Activated CD8-positive, alpha-beta T cell treated with anti-CD3 and anti-CD28 coated beads for 36 hours (primary cell): ENCODE measurements at regions not wholly inside any gene's neighbourhood (a gene's known extent, or its start where the extent isn't known, plus 50 kb on each side); places are given as distances from the start of the nearest gene placed in this dataset.

ENCODE experiments used
- ATAC-seq: fragments of 200-7000 bp; cut with Tn5 transposase; one replicate; pipeline ENCODE4 v1.10.0; 2021; ENCODE audit warnings: mild to moderate bottlenecking, moderate library complexity
- CTCF ChIA-PET: fragments of 350-600 bp; sonication (Branson Sonifier 250); formaldehyde crosslinking; loops from one replicate; lab custom pipeline; 2021; ENCODE audit warnings: antibody characterized with exemption; lab: Charles Lee
- POLR2A ChIA-PET: fragments of 350-600 bp; sonication (Branson Sonifier 250); formaldehyde crosslinking; loops from one replicate; lab custom pipeline; 2021; ENCODE audit warnings: antibody characterized with exemption; lab: Charles Lee
- DNase-seq: peaks from one replicate; pipeline ENCODE4 v3.0.0-alpha.2; 2020
- H3K27ac Mint-ChIP-seq: one replicate; pipeline ENCODE4 v1.8.0; 2021; ENCODE audit warnings: mild to moderate bottlenecking, mixed read lengths
- H3K27me3 Mint-ChIP-seq: one replicate; pipeline ENCODE4 v1.8.0; 2021; ENCODE audit warnings: mixed read lengths
- H3K36me3 Mint-ChIP-seq: one replicate; pipeline ENCODE4 v1.8.0; 2021; ENCODE audit warnings: low read depth, mixed read lengths
- H3K4me1 Mint-ChIP-seq: one replicate; pipeline ENCODE4 v1.8.0; 2021; ENCODE audit warnings: low read depth, mixed read lengths
- H3K4me3 Mint-ChIP-seq: one replicate; pipeline ENCODE4 v1.8.0; 2021; ENCODE audit warnings: mild to moderate bottlenecking, moderate library complexity, mixed read lengths
- H3K9me3 Mint-ChIP-seq: one replicate; pipeline ENCODE4 v1.8.0; 2021; ENCODE audit warnings: mixed read lengths
- intact Hi-C: fragments of 100-400 bp; cut with micrococcal nuclease; formaldehyde crosslinking; loops from one replicate; pipeline ENCODE4 v1.10.0; 2022
- TF ChIP-seq, protein P1 (sequence below): fragments of 200-600 bp; IDR thresholded peaks from one replicate; pipeline ENCODE4 v1.8.0; 2022; ENCODE audit warnings: antibody characterized with exemption, mild to moderate bottlenecking

DNA sequence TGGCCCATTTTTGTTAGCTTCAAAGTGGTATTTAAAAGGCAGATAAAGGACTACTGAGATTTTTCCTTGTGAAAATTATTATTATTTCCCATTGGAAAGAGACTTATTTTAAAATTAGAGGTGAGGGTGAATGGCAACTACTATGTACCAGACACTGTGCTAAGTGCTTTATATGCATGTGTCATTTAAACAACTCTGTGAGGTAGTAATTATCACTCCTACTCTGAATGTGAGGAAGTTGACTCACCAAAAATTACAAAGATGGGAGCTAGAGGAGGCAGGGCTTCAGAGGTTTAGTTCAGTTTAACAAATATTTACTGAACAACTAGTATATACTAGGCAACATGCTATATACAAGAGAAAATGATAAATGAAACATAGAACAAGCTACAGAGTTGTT is 78.2 kb downstream of the MSL3 start:
- ChIA-PET POLR2A (no interaction called here), CTCF (interaction anchor here (1.0 to 1.5 kb wide), 3 partner anchors 49 to 978 kb away, joined by 3 to 4 read pairs (median 4); no protein-coding TSS in a partner anchor)
- H3K36me3 Mint-ChIP-seq: no peaks in the 10 kb centered on the region
- H3K27ac Mint-ChIP-seq: no peak overlapping the region
- H3K4me3 Mint-ChIP-seq: no peak overlapping the region
- intact Hi-C loops: no loop called here
- DNase-seq (no peak), ATAC-seq (peak; percentile 65)
- peaks cover 1% of the 10 kb centered on the region for H3K9me3 Mint-ChIP-seq
- TF ChIP-seq, protein P1, sequence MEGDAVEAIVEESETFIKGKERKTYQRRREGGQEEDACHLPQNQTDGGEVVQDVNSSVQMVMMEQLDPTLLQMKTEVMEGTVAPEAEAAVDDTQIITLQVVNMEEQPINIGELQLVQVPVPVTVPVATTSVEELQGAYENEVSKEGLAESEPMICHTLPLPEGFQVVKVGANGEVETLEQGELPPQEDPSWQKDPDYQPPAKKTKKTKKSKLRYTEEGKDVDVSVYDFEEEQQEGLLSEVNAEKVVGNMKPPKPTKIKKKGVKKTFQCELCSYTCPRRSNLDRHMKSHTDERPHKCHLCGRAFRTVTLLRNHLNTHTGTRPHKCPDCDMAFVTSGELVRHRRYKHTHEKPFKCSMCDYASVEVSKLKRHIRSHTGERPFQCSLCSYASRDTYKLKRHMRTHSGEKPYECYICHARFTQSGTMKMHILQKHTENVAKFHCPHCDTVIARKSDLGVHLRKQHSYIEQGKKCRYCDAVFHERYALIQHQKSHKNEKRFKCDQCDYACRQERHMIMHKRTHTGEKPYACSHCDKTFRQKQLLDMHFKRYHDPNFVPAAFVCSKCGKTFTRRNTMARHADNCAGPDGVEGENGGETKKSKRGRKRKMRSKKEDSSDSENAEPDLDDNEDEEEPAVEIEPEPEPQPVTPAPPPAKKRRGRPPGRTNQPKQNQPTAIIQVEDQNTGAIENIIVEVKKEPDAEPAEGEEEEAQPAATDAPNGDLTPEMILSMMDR: no peak
- H3K4me1 Mint-ChIP-seq: peaks cover 16% of the 10 kb centered on the region
- H3K27me3 Mint-ChIP-seq: no peaks in the 10 kb centered on the region

DNA sequence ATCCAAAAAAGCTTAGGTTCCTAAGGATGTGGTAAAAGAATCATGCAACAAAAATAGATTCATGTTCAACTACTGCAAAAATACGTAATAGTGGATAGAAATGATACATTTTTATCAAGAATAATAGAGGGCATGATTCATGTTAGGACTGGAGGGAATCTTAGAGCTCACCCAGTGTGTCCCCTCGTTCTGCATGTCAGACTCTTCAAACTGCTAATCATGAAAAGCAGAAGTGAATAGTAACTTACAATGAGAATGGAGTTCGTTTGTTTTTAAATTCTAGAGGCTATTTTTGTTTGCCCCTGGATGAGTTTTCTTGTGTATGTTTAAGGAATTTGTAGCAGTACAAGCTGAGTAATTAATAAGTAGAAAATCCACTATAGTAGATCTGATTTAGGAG is 79.4 kb downstream of the MSL3 start:
- peaks cover 16% of the 10 kb centered on the region for H3K4me1 Mint-ChIP-seq
- no peak for ATAC-seq
- no peaks in the 10 kb centered on the region for H3K36me3 Mint-ChIP-seq
- intact Hi-C loops: no loop called here
- no peak overlapping the region for H3K4me3 Mint-ChIP-seq
- CTCF ChIA-PET: interaction anchor here (1.5 kb wide), 1 partner anchor 977 kb away, joined by 3 read pairs; no protein-coding TSS in a partner anchor
- TF ChIP-seq, protein P1: no peak
- no peak overlapping the region for H3K27ac Mint-ChIP-seq
- POLR2A ChIA-PET: no interaction called here
- DNase-seq: no peak
- peaks cover 1% of the 10 kb centered on the region for H3K9me3 Mint-ChIP-seq
- H3K27me3 Mint-ChIP-seq: no peaks in the 10 kb centered on the region

DNA sequence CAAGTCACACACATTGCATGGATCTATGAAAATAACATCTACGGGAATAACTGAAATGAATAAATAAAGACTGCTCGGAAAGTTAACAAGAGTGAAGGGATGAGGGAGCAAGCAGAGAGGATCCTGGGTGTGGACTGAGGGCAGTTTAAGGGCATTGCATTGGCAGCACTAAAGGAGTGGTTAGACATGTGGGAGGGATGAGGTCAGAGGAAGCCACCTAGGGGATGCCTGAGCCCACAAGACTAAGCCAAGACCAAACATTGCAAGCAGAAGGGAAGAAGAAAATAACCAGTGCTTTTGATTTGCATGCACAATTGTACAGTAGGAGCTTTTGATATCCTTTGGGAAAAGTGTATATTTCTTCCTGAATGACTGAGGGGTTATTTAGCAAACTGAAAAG is 106.1 kb downstream of the MSL3 start:
- ATAC-seq (no peak), DNase-seq (peak; percentile 9)
- intact Hi-C loops: no loop called here
- H3K4me3 Mint-ChIP-seq: no peak overlapping the region
- H3K27ac Mint-ChIP-seq: no peak overlapping the region
- no peaks in the 10 kb centered on the region for H3K36me3 Mint-ChIP-seq
- H3K27me3 Mint-ChIP-seq: no peaks in the 10 kb centered on the region
- ChIA-PET POLR2A (no interaction called here), CTCF (no interaction called here)
- peaks cover 3% of the 10 kb centered on the region for H3K4me1 Mint-ChIP-seq
- no peaks in the 10 kb centered on the region for H3K9me3 Mint-ChIP-seq
- TF ChIP-seq, protein P1: no peak

DNA sequence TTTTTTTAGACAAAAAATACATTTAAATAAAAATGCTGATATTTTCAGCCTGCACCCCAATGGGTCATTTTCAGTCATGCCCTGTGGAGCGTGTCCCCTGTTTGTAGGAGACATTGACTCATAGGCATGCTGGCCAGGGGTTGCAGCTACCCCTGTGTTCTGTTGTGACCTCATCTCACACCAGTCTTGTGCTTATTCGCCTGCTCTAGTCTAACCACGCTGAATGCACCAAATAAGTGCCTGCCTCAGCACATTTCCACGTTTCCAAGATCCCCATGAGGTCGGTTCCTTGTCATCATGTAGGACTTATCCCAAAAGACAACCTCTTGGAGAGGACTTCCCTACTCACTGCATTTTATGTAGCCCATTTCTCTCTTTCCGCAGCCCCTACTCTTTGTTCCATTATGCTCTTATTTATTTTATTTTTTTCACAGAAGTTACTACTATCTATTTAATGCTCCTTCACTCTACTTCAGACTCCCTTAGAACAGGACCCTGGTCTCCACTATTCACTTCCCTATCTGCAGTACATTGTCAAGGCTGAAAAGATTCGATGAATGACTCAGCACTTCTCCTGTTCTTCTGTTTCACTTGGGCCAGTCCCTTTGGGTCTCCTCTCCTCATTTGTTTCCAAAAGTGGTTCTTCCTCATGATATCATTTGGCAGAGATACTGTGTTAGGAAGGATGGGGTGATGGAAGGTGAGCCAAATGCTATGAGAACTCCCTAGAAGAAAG is 109.7 kb downstream of the MSL3 start:
- TF ChIP-seq, protein P1: no peak
- H3K27me3 Mint-ChIP-seq: no peaks in the 10 kb centered on the region
- intact Hi-C loops: no loop called here
- H3K27ac Mint-ChIP-seq: no peak overlapping the region
- no peaks in the 10 kb centered on the region for H3K9me3 Mint-ChIP-seq
- no peak for DNase-seq
- H3K4me1 Mint-ChIP-seq: peaks cover 3% of the 10 kb centered on the region
- H3K36me3 Mint-ChIP-seq: no peaks in the 10 kb centered on the region
- no peak overlapping the region for H3K4me3 Mint-ChIP-seq
- ChIA-PET POLR2A (no interaction called here), CTCF (no interaction called here)
- ATAC-seq: no peak

DNA sequence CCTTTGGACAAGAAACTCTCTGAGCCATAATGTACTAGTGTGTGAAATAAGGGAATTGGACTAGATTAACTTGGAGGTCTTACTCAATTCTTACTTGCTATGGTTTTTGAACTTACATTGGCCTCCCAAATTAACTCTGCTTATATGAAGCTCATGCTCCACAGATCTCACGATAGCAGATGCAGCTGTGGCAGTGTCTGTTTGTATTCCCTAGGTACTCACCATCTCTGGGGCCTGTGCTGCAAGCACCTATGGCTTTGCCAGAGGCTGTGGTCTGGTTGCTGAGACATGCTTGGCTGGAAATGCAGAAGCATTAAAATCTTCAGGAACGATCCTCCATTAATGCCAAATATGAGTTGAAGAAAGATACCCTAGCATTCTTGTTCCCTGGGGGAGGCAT is 112.8 kb downstream of the MSL3 start:
- intact Hi-C loops: no loop called here
- H3K36me3 Mint-ChIP-seq: no peaks in the 10 kb centered on the region
- peaks cover 3% of the 10 kb centered on the region for H3K4me1 Mint-ChIP-seq
- ATAC-seq: no peak
- no peaks in the 10 kb centered on the region for H3K27me3 Mint-ChIP-seq
- no peak for DNase-seq
- H3K9me3 Mint-ChIP-seq: no peaks in the 10 kb centered on the region
- TF ChIP-seq, protein P1: no peak
- ChIA-PET CTCF (no interaction called here), POLR2A (no interaction called here)
- H3K4me3 Mint-ChIP-seq: no peak overlapping the region
- H3K27ac Mint-ChIP-seq: no peak overlapping the region
